ENCODE measurements at regions not wholly inside any gene's neighbourhood (a gene's known extent, or its start where the extent isn't known, plus 50 kb on each side); places are given as distances from the start of the nearest gene placed in this dataset.

DNA sequence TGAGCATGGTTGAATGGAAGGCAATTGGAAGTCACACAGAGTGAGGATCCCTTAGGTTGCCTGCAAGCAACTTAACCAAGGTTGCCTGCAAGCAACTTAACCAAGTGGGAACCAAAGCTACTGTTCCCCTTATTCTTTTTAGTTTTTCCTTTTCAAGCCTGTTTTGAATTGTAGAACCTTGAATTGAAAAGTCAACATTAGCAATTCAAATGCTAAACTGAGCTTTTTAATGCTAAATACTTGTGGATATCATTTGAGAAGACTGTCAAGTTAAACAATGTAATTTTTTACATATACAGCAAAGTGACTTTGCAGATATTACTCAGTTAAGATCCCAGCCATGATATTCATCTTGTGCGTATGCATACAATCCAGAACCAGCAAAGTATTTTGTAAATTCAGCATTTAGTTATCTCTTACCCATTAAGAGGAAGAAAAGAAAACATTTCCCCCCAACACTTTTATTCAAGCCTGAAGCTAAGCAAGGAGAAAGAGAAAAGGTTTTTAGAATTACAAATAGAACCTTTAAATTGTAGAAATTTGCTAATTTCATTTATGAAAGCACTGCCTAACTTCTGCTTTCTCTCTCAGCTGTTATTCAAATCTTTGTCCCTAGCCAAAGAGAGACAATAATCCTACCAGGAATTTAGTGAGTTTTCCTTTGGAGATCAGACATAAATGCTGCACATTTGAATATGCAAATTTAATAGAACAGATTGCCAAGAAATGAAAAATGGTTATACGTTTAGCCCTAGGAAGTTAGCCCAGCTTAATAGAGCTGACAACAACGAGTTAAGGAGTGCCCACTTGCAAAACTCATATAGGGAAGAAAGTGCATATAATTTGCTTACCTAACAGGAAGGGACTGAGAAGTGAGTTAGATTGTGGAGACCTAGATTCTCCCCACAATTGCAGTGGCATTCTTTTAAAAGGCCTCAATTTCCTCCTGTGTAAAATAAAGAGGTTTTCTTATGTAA, 643.2 kb upstream of the PIK3C3 start:
- WGBS, 2 donors (ENCODE audit: low coverage in 1 of 2), result 49 to 53% methylated on average over 3 of the region's 3 CpGs

DNA sequence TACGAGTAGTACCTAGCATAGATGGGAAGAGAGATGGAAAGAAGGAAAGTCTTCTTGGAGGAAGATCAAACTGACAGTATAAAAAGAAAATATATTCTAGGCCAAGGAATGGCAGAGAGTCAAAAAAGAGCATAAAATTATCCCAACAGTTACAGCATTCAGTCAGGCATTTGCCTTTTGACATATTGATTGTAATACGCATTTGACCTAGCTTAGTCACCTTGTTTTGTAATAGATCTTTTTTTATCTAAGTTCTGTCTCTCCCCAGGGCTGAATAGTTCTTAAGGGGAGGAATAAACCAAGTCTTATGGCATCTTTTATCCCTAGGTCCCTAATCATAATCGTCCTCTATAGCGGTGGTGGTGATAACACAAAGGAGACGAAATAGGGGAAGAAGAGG, 657.3 kb upstream of the PIK3C3 start:
- intact Hi-C loops (cut with DNase I; ENCODE audit: low total_unique reads), result no loop called here

More for the DNA sequence above, 643.2 kb upstream of the PIK3C3 start:
- intact Hi-C loops (cut with DNase I; ENCODE audit: low total_unique reads) (no loop called here), in situ Hi-C loops (cut with MboI; ENCODE audit: low pct_ligation_motif_present in 1 of 4, low pct_unique_long_range_greater_than_20kb in 1 of 4, low sequenced_read_pairs in 3 of 4) (no loop called here)
- Histone ChIP-seq H3K36me3 (no peaks in the 10 kb centered on the region), H3K9me3 (no peaks in the 10 kb centered on the region), H3K27ac (no peak overlapping the region), H3K4me1 (no peaks in the 10 kb centered on the region), H3K4me3 (no peak overlapping the region), H3K27me3 (no peaks in the 10 kb centered on the region)
- TF ChIP-seq POLR2A (IDR thresholded peaks at IDR 0.05) (no peak), EP300 (IDR thresholded peaks at IDR 0.05; ENCODE audit: low read depth) (no peak), POLR2AphosphoS5 (IDR thresholded peaks at IDR 0.05) (no peak)
- TF ChIP-seq, protein P1, sequence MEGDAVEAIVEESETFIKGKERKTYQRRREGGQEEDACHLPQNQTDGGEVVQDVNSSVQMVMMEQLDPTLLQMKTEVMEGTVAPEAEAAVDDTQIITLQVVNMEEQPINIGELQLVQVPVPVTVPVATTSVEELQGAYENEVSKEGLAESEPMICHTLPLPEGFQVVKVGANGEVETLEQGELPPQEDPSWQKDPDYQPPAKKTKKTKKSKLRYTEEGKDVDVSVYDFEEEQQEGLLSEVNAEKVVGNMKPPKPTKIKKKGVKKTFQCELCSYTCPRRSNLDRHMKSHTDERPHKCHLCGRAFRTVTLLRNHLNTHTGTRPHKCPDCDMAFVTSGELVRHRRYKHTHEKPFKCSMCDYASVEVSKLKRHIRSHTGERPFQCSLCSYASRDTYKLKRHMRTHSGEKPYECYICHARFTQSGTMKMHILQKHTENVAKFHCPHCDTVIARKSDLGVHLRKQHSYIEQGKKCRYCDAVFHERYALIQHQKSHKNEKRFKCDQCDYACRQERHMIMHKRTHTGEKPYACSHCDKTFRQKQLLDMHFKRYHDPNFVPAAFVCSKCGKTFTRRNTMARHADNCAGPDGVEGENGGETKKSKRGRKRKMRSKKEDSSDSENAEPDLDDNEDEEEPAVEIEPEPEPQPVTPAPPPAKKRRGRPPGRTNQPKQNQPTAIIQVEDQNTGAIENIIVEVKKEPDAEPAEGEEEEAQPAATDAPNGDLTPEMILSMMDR (IDR thresholded peaks at IDR 0.05), result no peak
- DNase-seq, result no peak

DNA sequence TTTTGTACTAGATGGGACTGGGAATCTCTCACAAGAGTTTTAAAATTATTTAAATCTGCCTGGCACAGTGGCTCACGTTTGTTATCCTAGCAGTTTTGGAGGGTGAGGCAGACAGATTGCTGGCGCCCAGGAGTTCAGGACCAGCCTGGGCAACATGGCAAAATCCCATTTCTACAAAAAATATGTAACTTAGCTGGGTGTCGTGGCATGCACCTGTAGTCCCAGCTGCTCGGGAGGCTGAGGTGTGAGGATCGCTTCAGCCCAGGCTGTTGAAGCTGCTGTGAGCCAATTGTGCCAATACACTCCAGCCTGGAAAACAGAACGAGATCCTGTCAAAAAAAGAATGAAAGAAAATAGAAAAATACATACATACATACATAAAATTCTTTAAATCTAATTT, 685.7 kb upstream of the PIK3C3 start:
- Histone ChIP-seq H3K4me1 (peaks cover 0 to 16% (median 0%) of the 10 kb centered on the region in 4 donors), H3K27me3 (no peaks in the 10 kb centered on the region), H3K27ac (no peak overlapping the region), H3K36me3 (no peaks in the 10 kb centered on the region), H3K9me3 (no peaks in the 10 kb centered on the region), H3K4me3 (no peak overlapping the region)
- 25 to 67% methylated on average over 1 to 6 of the region's 6 CpGs for WGBS, 2 donors (ENCODE audit: low coverage in 1 of 2)
- in situ Hi-C loops (cut with MboI; ENCODE audit: low pct_ligation_motif_present in 1 of 4, low pct_unique_long_range_greater_than_20kb in 1 of 4, low sequenced_read_pairs in 3 of 4) (no loop called here), intact Hi-C loops (cut with DNase I; ENCODE audit: low total_unique reads) (no loop called here)
- DNase-seq, result no peak
- TF ChIP-seq POLR2AphosphoS5 (IDR thresholded peaks at IDR 0.05) (no peak), EP300 (IDR thresholded peaks at IDR 0.05; ENCODE audit: low read depth) (no peak), POLR2A (IDR thresholded peaks at IDR 0.05) (no peak)
- TF ChIP-seq, protein P1 (IDR thresholded peaks at IDR 0.05), result no peak

More for the DNA sequence above, 657.3 kb upstream of the PIK3C3 start:
- Histone ChIP-seq H3K4me1 (no peaks in the 10 kb centered on the region), H3K36me3 (no peaks in the 10 kb centered on the region), H3K9me3 (no peaks in the 10 kb centered on the region), H3K4me3 (no peak overlapping the region), H3K27ac (no peak overlapping the region), H3K27me3 (no peaks in the 10 kb centered on the region)
- TF ChIP-seq POLR2A (IDR thresholded peaks at IDR 0.05) (no peak), POLR2AphosphoS5 (IDR thresholded peaks at IDR 0.05) (no peak), EP300 (IDR thresholded peaks at IDR 0.05; ENCODE audit: low read depth) (no peak)
- TF ChIP-seq, protein P1 (IDR thresholded peaks at IDR 0.05), result no peak
- 84 to 88% methylated on average over 5 of the region's 5 CpGs for WGBS, 2 donors (ENCODE audit: low coverage in 1 of 2)
- no peak for DNase-seq
- in situ Hi-C loops (cut with MboI; ENCODE audit: low pct_ligation_motif_present in 1 of 4, low pct_unique_long_range_greater_than_20kb in 1 of 4, low sequenced_read_pairs in 3 of 4), result no loop called here

DNA sequence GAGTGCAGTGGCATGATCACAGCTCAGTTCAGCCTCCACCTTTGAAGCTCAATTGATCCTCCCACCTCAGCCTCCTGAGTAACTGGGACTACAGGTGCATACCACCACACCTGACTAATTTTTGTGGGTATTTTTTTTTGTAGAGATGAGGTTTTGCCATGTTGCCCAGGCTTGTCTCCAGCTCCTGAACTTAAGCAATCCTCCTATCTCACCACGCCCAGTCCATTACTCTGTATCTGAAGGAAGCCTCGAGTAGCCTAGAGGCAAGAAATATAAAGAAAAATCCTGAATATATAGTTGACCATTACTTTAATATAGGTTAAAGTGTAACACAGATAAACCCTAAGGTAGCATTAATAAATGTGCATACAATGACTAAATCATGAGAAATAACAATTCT, 686.8 kb upstream of the PIK3C3 start:
- DNase-seq, result no peak
- in situ Hi-C loops (cut with MboI; ENCODE audit: low pct_ligation_motif_present in 1 of 4, low pct_unique_long_range_greater_than_20kb in 1 of 4, low sequenced_read_pairs in 3 of 4) (no loop called here), intact Hi-C loops (cut with DNase I; ENCODE audit: low total_unique reads) (no loop called here)
- no peaks in the 10 kb centered on the region for H3K36me3 ChIP-seq
- H3K27me3 ChIP-seq, result no peaks in the 10 kb centered on the region
- no peak overlapping the region for H3K4me3 ChIP-seq
- no peaks in the 10 kb centered on the region for H3K9me3 ChIP-seq
- WGBS, 2 donors (ENCODE audit: low coverage in 1 of 2), result 52% methylated on average over 2 of the region's 2 CpGs; no CpG with 5 or more reads in 1 of the 2 donors
- H3K27ac ChIP-seq, result no peak overlapping the region
- H3K4me1 ChIP-seq, result peaks cover 0 to 16% (median 0%) of the 10 kb centered on the region in 4 donors
- no peak for TF ChIP-seq POLR2AphosphoS5 (IDR thresholded peaks at IDR 0.05)
- TF ChIP-seq, protein P1 (IDR thresholded peaks at IDR 0.05), result no peak
- TF ChIP-seq POLR2A (IDR thresholded peaks at IDR 0.05), result no peak
- TF ChIP-seq EP300 (IDR thresholded peaks at IDR 0.05; ENCODE audit: low read depth), result no peak
